SK-N-SH treated with all-trans-retinoic acid at 6 μM for 48 hours (cell line): ENCODE measurements at regions not wholly inside any gene's neighbourhood (a gene's known extent, or its start where the extent isn't known, plus 50 kb on each side); places are given as distances from the start of the nearest gene placed in this dataset.
"Not testable (repeated sequence)": the region's sequence is repeated elsewhere in the genome, so short reads cannot be mapped to it uniquely, and the experiment has no call there.

Source experiments
- ATAC-seq: fragments of 200-7000 bp; cut with Tn5 transposase; 3 replicates; pipeline ENCODE4 v1.9.1; 2020; ENCODE audit warnings: mild to moderate bottlenecking, moderate library complexity
- ARNTL ChIP-seq: fragments of 450-650 bp; formaldehyde crosslinking; IDR thresholded peaks from 2 replicates; pipeline ENCODE4 v1.5.0; 2020; ENCODE audit warnings: low read depth, mild to moderate bottlenecking, moderate library complexity, borderline replicate concordance
- BACH2 ChIP-seq: fragments of 250-450 bp; sonication (Bioruptor Pico); IDR thresholded peaks from 2 replicates; pipeline ENCODE4 v1.9.0; 2021; ENCODE audit warnings: mild to moderate bottlenecking, borderline replicate concordance
- CREB5 ChIP-seq: fragments of 250-450 bp; sonication (Bioruptor Pico); IDR thresholded peaks from 2 replicates; pipeline ENCODE4 v1.5.1; 2020; ENCODE audit warnings: low read depth, mild to moderate bottlenecking, moderate library complexity
- CSDC2 ChIP-seq: fragments of 250-450 bp; sonication (Bioruptor Pico); IDR thresholded peaks from 2 replicates; pipeline ENCODE4 v1.5.0; 2020; ENCODE audit warnings: mild to moderate bottlenecking, moderate library complexity
- CSRNP3 ChIP-seq: fragments of 250-450 bp; sonication (Bioruptor Pico); IDR thresholded peaks from 2 replicates; pipeline ENCODE4 v1.5.1; 2021; ENCODE audit warnings: mild to moderate bottlenecking, moderate library complexity
- ESRRG ChIP-seq: fragments of 250-450 bp; sonication (Bioruptor Pico); IDR thresholded peaks from 2 replicates; pipeline ENCODE4 v1.6.1; 2021; ENCODE audit warnings: mild to moderate bottlenecking
- GLIS3 ChIP-seq: fragments of 250-450 bp; sonication (Bioruptor Pico); IDR thresholded peaks from 2 replicates; pipeline ENCODE4 v1.5.0; 2020; ENCODE audit warnings: mild to moderate bottlenecking, moderate library complexity
- ISL1 ChIP-seq: fragments of 250-450 bp; sonication (Bioruptor Pico); IDR thresholded peaks from 2 replicates; pipeline ENCODE4 v2.1.2; 2022; ENCODE audit warnings: mild to moderate bottlenecking, moderate library complexity
- OSR1 ChIP-seq: fragments of 250-450 bp; sonication (Bioruptor Pico); IDR thresholded peaks from 2 replicates; pipeline ENCODE4 v1.8.0; 2022; ENCODE audit warnings: moderate library complexity, mild to moderate bottlenecking, inconsistent platforms
- PATZ1 ChIP-seq: fragments of 250-450 bp; sonication (Bioruptor Pico); IDR thresholded peaks from 2 replicates; pipeline ENCODE4 v1.8.0; 2020; ENCODE audit warnings: mild to moderate bottlenecking, moderate library complexity, borderline replicate concordance
- RARB ChIP-seq: fragments of 250-450 bp; sonication (Bioruptor Pico); IDR thresholded peaks from 2 replicates; pipeline ENCODE4 v1.8.0; 2021; ENCODE audit warnings: mild to moderate bottlenecking, moderate library complexity
- SNAI2 ChIP-seq: fragments of 250-450 bp; sonication (Bioruptor Pico); IDR thresholded peaks from 2 replicates; pipeline ENCODE4 v1.5.0; 2020; ENCODE audit warnings: mild to moderate bottlenecking, moderate library complexity
- TCF4 ChIP-seq: fragments of 250-450 bp; sonication (Bioruptor Pico); IDR thresholded peaks from 2 replicates; pipeline ENCODE4 v1.8.0; 2021; ENCODE audit warnings: mild to moderate bottlenecking, moderate library complexity, borderline replicate concordance
- TOX ChIP-seq: fragments of 250-450 bp; sonication (Bioruptor Pico); IDR thresholded peaks from 2 replicates; pipeline ENCODE4 v1.8.0; 2021; ENCODE audit warnings: mild to moderate bottlenecking, moderate library complexity, borderline replicate concordance
- TSHZ2 ChIP-seq: fragments of 250-450 bp; sonication (Bioruptor Pico); IDR thresholded peaks from 2 replicates; pipeline ENCODE4 v1.5.0; 2020; ENCODE audit warnings: mild to moderate bottlenecking, moderate library complexity
- ZFP3 ChIP-seq: fragments of 250-450 bp; sonication (Bioruptor Pico); IDR thresholded peaks from 2 replicates; pipeline ENCODE4 v1.5.0; 2020; ENCODE audit warnings: mild to moderate bottlenecking, moderate library complexity
- ZFP30 ChIP-seq: fragments of 450-650 bp; formaldehyde crosslinking; IDR thresholded peaks from 2 replicates; pipeline ENCODE4 v1.5.0; 2022; ENCODE audit warnings: mild to moderate bottlenecking, moderate library complexity
- ZNF565 ChIP-seq: fragments of 450-650 bp; formaldehyde crosslinking; conservative IDR thresholded peaks from 2 replicates; pipeline ENCODE4 v1.5.0; 2020; ENCODE audit warnings: low read depth, mild to moderate bottlenecking, moderate library complexity
- ZNF70 ChIP-seq: fragments of 450-650 bp; formaldehyde crosslinking; IDR thresholded peaks from 2 replicates; pipeline ENCODE4 v1.5.0; 2020; ENCODE audit warnings: mild to moderate bottlenecking, moderate library complexity
- ZNF8 ChIP-seq: fragments of 450-650 bp; formaldehyde crosslinking; IDR thresholded peaks from 2 replicates; pipeline ENCODE4 v1.5.0; 2020; ENCODE audit warnings: mild to moderate bottlenecking, moderate library complexity

GRCh38 chr12:9327320-9327719 lies 119.1 kb upstream of the PZP start (continued):
- no peak for TF ChIP-seq TSHZ2 (CRISPR knock-in tag)

GRCh38 chr12:9326849-9327248 lies 118.7 kb upstream of the PZP start:
- ATAC-seq: not testable (repeated sequence)

GRCh38 chr12:9326085-9326484 lies 117.9 kb upstream of the PZP start:
- ATAC-seq: no peak
- TF ChIP-seq ZNF70 (CRISPR knock-in tag): no peak
- TF ChIP-seq TSHZ2 (CRISPR knock-in tag): no peak
- no peak for TF ChIP-seq ZNF8
- TF ChIP-seq ZFP3: no peak
- TF ChIP-seq CREB5 (CRISPR knock-in tag): no peak
- no peak for TF ChIP-seq SNAI2
- TF ChIP-seq CSRNP3 (CRISPR knock-in tag): no peak
- no peak for TF ChIP-seq OSR1 (CRISPR knock-in tag)
- no peak for TF ChIP-seq ARNTL
- TF ChIP-seq, all 23 proteins: peak for 0

- no peak for ATAC-seq
- no peak for TF ChIP-seq CSDC2
- TF ChIP-seq ISL1: no peak
- TF ChIP-seq SNAI2: no peak
- TF ChIP-seq GLIS3 (CRISPR knock-in tag): no peak
- no peak for TF ChIP-seq ZFP3
- no peak for TF ChIP-seq ZNF8
- no peak for TF ChIP-seq TCF4 (CRISPR knock-in tag)
- TF ChIP-seq CSRNP3 (CRISPR knock-in tag): no peak
- TF ChIP-seq ZNF565: no peak
- no peak for TF ChIP-seq CREB5 (CRISPR knock-in tag)
- no peak for TF ChIP-seq BACH2 (CRISPR knock-in tag)
- no peak for TF ChIP-seq PATZ1 (CRISPR knock-in tag)
- TF ChIP-seq TSHZ2 (CRISPR knock-in tag): no peak
- no peak for TF ChIP-seq ARNTL
- no peak for TF ChIP-seq RARB (CRISPR knock-in tag)
- no peak for TF ChIP-seq ESRRG (CRISPR knock-in tag)
- TF ChIP-seq ZFP30 (CRISPR knock-in tag): no peak
- TF ChIP-seq ZNF70 (CRISPR knock-in tag): no peak
- no peak for TF ChIP-seq TOX (CRISPR knock-in tag)
Measured at GRCh38 chr12:9325471-9325870, 117.3 kb upstream of the PZP start.
